ENCODE measurements at regions not wholly inside any gene's neighbourhood (a gene's known extent, or its start where the extent isn't known, plus 50 kb on each side); places are given as distances from the start of the nearest gene placed in this dataset.

- TF ChIP-seq GATA2 (IDR thresholded peaks at IDR 0.05; ENCODE audit: low read depth, low read length), result no peak
- no peak for TF ChIP-seq GATA3 (IDR thresholded peaks at IDR 0.05; ENCODE audit: low read depth, low read length)
These were observed 52.2 kb upstream of the CAB39 start for GRCh38 chr2:230660294-230661060.

All from SH-SY5Y (cell line).